Psoas muscle (tissue), 7 donors: ENCODE measurements at regions not wholly inside any gene's neighbourhood (a gene's known extent, or its start where the extent isn't known, plus 50 kb on each side); places are given as distances from the start of the nearest gene placed in this dataset.

Experiments used
- ATAC-seq, 4 donors: fragments of 200-7000 bp; cut with Tn5 transposase; one replicate each; pipeline ENCODE4 v1.9.1; 2020; ENCODE audit warnings: moderate library complexity in 3 of 4, mild to moderate bottlenecking in 2 of 4
- DNase-seq, 2 donors: peaks; one replicate each; pipeline ENCODE4 v3.0.0-alpha.2; 2020
- H3K27ac ChIP-seq: fragments of 200-600 bp; one replicate; pipeline ENCODE4 v1.8.0; 2022
- H3K27me3 ChIP-seq, 3 donors: fragments of 200-600 bp in 1 of 3; one replicate each; pipeline versions ENCODE4 v1.6.1 to v1.8.0; 2013 to 2022; ENCODE audit warnings: low read length in 2 of 3, mild to moderate bottlenecking in 2 of 3, moderate library complexity in 1 of 3; ENCODE audit not compliant: insufficient read depth in 3 of 3
- H3K36me3 ChIP-seq, 2 donors: fragments of 200-600 bp in 1 of 2; one replicate each; pipeline versions ENCODE4 v1.6.1 to v1.8.0; 2013 to 2022; ENCODE audit warnings: low read depth in 1 of 2, mild to moderate bottlenecking in 1 of 2, moderate library complexity in 1 of 2; ENCODE audit not compliant: insufficient read depth in 1 of 2
- H3K4me1 ChIP-seq: fragments of 200-600 bp; one replicate; pipeline ENCODE4 v1.8.0; 2022
- H3K4me3 ChIP-seq: fragments of 200-600 bp; one replicate; pipeline ENCODE4 v1.8.0; 2022; ENCODE audit warnings: mild to moderate bottlenecking
- H3K9me3 ChIP-seq: fragments of 200-600 bp; one replicate; pipeline ENCODE4 v1.8.0; 2022
- CTCF ChIP-seq: fragments of 200-600 bp; IDR thresholded peaks from one replicate; pipeline ENCODE4 v1.8.0; 2022; ENCODE audit warnings: antibody characterized with exemption
- WGBS, 3 donors: extraction: QIAGEN DNeasy Blood & Tissue Kit; methylation state at CpG; one replicate each; pipeline versions ENCODE4 v1.1.6 to v1.1.7; 2013; 5-methylcytosine and 5-hydroxymethylcytosine counted together
- intact Hi-C, 2 donors: fragments of 100-400 bp; cut with DNase I; formaldehyde crosslinking; loops; one replicate each; pipeline versions ENCODE4 v1.11.0 to v1.14.2; 2022
- donor health status: healthy with polysubstance abuse.
- donor health status: DM: no; HTN: no; CAD: no; lungs with moderate emphysema.
- donor health status: Bipolar disorder and iron deficiency.
- donor health status: healthy.
- donor health status: DM: yes; HTN: yes; CAD: no.
- donor health status: DM: no; HTN: no; CAD: no.
- donor health status: DM: yes; HTN: yes; CAD: no.

GRCh38 chr10:20995123-20995987, 98.2 kb upstream of the NEBL start:
- Histone ChIP-seq H3K4me1 (no peaks in the 10 kb centered on the region), H3K27me3 (no peaks in the 10 kb centered on the region), H3K9me3 (no peaks in the 10 kb centered on the region), H3K4me3 (no peak overlapping the region), H3K27ac (no peak overlapping the region), H3K36me3 (no peaks in the 10 kb centered on the region)
- no peak for TF ChIP-seq CTCF
- 25 to 27% (median 27%) methylated on average over 14 of the region's 14 CpGs for WGBS, 3 donors
- no peak for DNase-seq
- intact Hi-C loops = no loop called here
- ATAC-seq = no peak

DNA sequence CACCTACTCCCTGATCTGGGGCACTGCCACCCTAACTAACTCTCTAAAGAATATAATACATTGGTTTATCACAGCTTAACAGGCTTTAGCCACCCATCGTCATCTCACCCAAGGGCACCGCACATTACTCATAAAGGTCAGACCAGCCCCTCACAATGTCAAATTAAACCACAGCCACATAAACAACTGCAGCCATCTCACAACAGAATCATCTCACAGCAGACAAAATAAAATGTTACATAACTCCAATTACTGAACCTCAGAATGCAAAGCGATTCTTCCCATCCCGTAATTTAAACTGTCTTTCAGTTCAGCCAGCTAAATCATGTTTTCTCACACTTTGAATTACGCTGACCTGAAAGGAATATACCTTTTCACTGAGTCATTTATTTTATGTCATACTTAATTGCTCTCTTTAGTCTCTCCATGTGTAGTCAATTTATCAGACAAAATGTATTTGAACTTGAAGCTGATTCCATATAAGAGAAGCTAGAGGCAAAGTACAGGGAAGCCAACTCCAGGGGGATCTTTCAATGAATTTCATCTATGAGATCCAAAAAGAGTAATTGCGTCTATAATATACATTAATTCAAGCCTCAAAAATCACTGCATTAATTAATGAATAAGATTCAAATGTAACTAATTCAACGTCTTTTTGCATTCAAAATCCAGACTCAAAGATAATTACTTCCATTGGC, 96.9 kb upstream of the NEBL start:
- ATAC-seq = no peak
- DNase-seq = no peak
- Histone ChIP-seq H3K27me3 (no peaks in the 10 kb centered on the region), H3K9me3 (no peaks in the 10 kb centered on the region), H3K4me1 (no peaks in the 10 kb centered on the region), H3K27ac (no peak overlapping the region), H3K36me3 (no peaks in the 10 kb centered on the region), H3K4me3 (no peak overlapping the region)
- intact Hi-C loops = no loop called here
- WGBS, 3 donors = 92 to 93% (median 92%) methylated on average over 7 of the region's 7 CpGs
- TF ChIP-seq CTCF = no peak

DNA sequence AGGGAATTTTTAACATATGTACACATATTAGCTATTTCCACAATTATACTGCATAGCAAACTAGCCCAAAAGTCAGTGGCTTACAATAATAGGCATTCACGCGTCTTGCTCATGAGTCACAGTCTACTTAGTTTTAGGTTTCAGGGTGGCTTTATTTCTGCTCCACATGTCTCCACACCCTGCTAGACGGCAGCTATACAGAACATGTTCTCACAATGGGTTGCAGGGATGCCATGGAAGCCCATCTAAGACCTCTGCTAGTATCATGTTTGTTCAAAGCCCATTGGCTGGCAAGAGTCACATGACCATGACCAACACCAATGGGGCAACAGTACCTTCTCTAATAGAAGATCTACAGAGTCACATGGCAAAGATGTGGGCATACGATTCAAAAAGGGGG, 96.3 kb upstream of the NEBL start:
- DNase-seq = no peak
- H3K9me3 ChIP-seq = no peaks in the 10 kb centered on the region
- no peak for TF ChIP-seq CTCF
- no peak overlapping the region for H3K4me3 ChIP-seq
- no peaks in the 10 kb centered on the region for H3K27me3 ChIP-seq
- H3K27ac ChIP-seq = no peak overlapping the region
- no peak for ATAC-seq
- H3K36me3 ChIP-seq = no peaks in the 10 kb centered on the region
- intact Hi-C loops = no loop called here
- H3K4me1 ChIP-seq = no peaks in the 10 kb centered on the region
- WGBS, 3 donors = 68 to 74% (median 72%) methylated on average over 4 of the region's 4 CpGs

DNA sequence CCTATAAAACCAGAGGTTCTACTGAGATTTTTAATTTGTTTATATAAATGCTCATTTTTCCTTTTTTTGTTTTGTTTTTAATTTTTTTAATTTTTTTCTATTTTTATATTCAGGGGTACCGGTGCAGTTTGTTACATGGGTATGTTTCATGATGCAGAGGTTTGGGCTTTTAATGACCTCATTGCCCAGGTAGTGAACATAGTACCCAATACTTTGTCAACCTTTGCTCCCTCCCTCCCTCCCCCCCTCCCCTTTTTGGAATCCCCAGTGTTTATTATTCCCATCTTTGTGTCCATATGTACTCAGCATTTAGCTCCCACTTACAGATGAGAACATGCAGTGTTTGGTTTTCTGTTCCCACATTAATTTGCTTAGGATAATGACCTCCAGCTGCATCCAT, 94.4 kb upstream of the NEBL start:
- intact Hi-C loops = no loop called here
- Histone ChIP-seq H3K36me3 (no peaks in the 10 kb centered on the region), H3K27me3 (no peaks in the 10 kb centered on the region), H3K27ac (no peak overlapping the region), H3K4me3 (no peak overlapping the region), H3K9me3 (no peaks in the 10 kb centered on the region), H3K4me1 (no peaks in the 10 kb centered on the region)
- no peak for DNase-seq
- no peak for ATAC-seq
- WGBS, 3 donors = 88 to 97% (median 90%) methylated on average over 1 of the region's 1 CpG
- no peak for TF ChIP-seq CTCF
